IPS DF 6.9 (cell line): ENCODE measurements at regions not wholly inside any gene's neighbourhood (a gene's known extent, or its start where the extent isn't known, plus 50 kb on each side); places are given as distances from the start of the nearest gene placed in this dataset.
"Not testable (repeated sequence)": the region's sequence is repeated elsewhere in the genome, so short reads cannot be mapped to it uniquely, and the experiment has no call there.

Experiments
- DNase-seq: peaks from one replicate; pipeline ENCODE4 v3.0.0-alpha.2; 2013; ENCODE audit warnings: low read depth, low spot score
- H3K27ac ChIP-seq: one replicate; pipeline ENCODE4 v1.5.1; 2013; ENCODE audit warnings: low read length, control low read depth
- H3K27me3 ChIP-seq: 2 replicates; pipeline ENCODE4 v1.6.1; 2013; ENCODE audit warnings: mild to moderate bottlenecking, low read length; ENCODE audit not compliant: control insufficient read depth, insufficient read depth
- H3K36me3 ChIP-seq: 2 replicates; pipeline ENCODE4 v1.6.1; 2013; ENCODE audit warnings: low read length; ENCODE audit not compliant: control insufficient read depth, insufficient read depth
- H3K4me1 ChIP-seq: 2 replicates; pipeline ENCODE4 v1.6.1; 2013; ENCODE audit warnings: low read length; ENCODE audit not compliant: control insufficient read depth, insufficient read depth
- H3K4me3 ChIP-seq: 2 replicates; pipeline ENCODE4 v1.5.1; 2013; ENCODE audit warnings: mild to moderate bottlenecking, low read length
- H3K9me3 ChIP-seq: 2 replicates; pipeline ENCODE4 v1.6.1; 2013; ENCODE audit warnings: low read length, inconsistent platforms; ENCODE audit not compliant: control insufficient read depth, insufficient read depth
- WGBS: extraction: QIAGEN DNeasy Blood & Tissue Kit; methylation state at CpG from one replicate; pipeline ENCODE4 v1.1.7; 2013; ENCODE audit warnings: mixed read lengths, missing lambda C conversion rate; ENCODE audit not compliant: insufficient read length, insufficient coverage; 5-methylcytosine and 5-hydroxymethylcytosine counted together

GRCh38 chr7:113321201-113321600, 202.8 kb upstream of the SMIM30 start:
- no peak overlapping the region for H3K27ac ChIP-seq
- DNase-seq = no peak
- H3K4me1 ChIP-seq = no peaks in the 10 kb centered on the region
- H3K36me3 ChIP-seq = no peaks in the 10 kb centered on the region
- no peaks in the 10 kb centered on the region for H3K9me3 ChIP-seq
- no peak overlapping the region for H3K4me3 ChIP-seq
- no CpG with 5 or more reads among the region's 2 CpGs for WGBS
- H3K27me3 ChIP-seq = no peaks in the 10 kb centered on the region

GRCh38 chr7:113320419-113320818, 202.1 kb upstream of the SMIM30 start:
- no peak overlapping the region for H3K4me3 ChIP-seq
- H3K36me3 ChIP-seq = no peaks in the 10 kb centered on the region
- DNase-seq = no peak
- H3K9me3 ChIP-seq = no peaks in the 10 kb centered on the region
- no peaks in the 10 kb centered on the region for H3K4me1 ChIP-seq
- no CpG with 5 or more reads among the region's 4 CpGs for WGBS
- H3K27me3 ChIP-seq = no peaks in the 10 kb centered on the region
- H3K27ac ChIP-seq = no peak overlapping the region

- no peak for DNase-seq
- WGBS = no CpG with 5 or more reads among the region's 2 CpGs
- no peak overlapping the region for H3K27ac ChIP-seq
- H3K4me3 ChIP-seq = no peak overlapping the region
- H3K36me3 ChIP-seq = no peaks in the 10 kb centered on the region
- H3K4me1 ChIP-seq = no peaks in the 10 kb centered on the region
- no peaks in the 10 kb centered on the region for H3K27me3 ChIP-seq
- H3K9me3 ChIP-seq = no peaks in the 10 kb centered on the region
Observed at GRCh38 chr7:113314594-113314993, 196.2 kb upstream of the SMIM30 start.

- no peak for DNase-seq
- no peaks in the 10 kb centered on the region for H3K27me3 ChIP-seq
- no CpG with 5 or more reads among the region's 2 CpGs for WGBS
- H3K36me3 ChIP-seq = no peaks in the 10 kb centered on the region
- H3K27ac ChIP-seq = no peak overlapping the region
- H3K9me3 ChIP-seq = no peaks in the 10 kb centered on the region
- H3K4me3 ChIP-seq = no peak overlapping the region
- H3K4me1 ChIP-seq = no peaks in the 10 kb centered on the region
Observed at GRCh38 chr7:113308399-113308798, 190.0 kb upstream of the SMIM30 start.

- no peak for DNase-seq
- no peaks in the 10 kb centered on the region for H3K36me3 ChIP-seq
- no peaks in the 10 kb centered on the region for H3K4me1 ChIP-seq
- no peaks in the 10 kb centered on the region for H3K27me3 ChIP-seq
- H3K9me3 ChIP-seq = no peaks in the 10 kb centered on the region
- H3K27ac ChIP-seq = no peak overlapping the region
- WGBS = no CpG with 5 or more reads among the region's 2 CpGs
- no peak overlapping the region for H3K4me3 ChIP-seq
Observed at GRCh38 chr7:113307147-113307546, 188.8 kb upstream of the SMIM30 start.

- DNase-seq = no peak
- WGBS = no CpG with 5 or more reads among the region's 2 CpGs
- no peaks in the 10 kb centered on the region for H3K4me1 ChIP-seq
- no peaks in the 10 kb centered on the region for H3K9me3 ChIP-seq
- H3K27me3 ChIP-seq = no peaks in the 10 kb centered on the region
- H3K4me3 ChIP-seq = no peak overlapping the region
- no peaks in the 10 kb centered on the region for H3K36me3 ChIP-seq
- H3K27ac ChIP-seq = no peak overlapping the region
Observed at GRCh38 chr7:113306302-113306701, 187.9 kb upstream of the SMIM30 start.

- H3K4me3 ChIP-seq = no peak overlapping the region
- H3K36me3 ChIP-seq = no peaks in the 10 kb centered on the region
- H3K27ac ChIP-seq = no peak overlapping the region
- H3K27me3 ChIP-seq = no peaks in the 10 kb centered on the region
- H3K4me1 ChIP-seq = no peaks in the 10 kb centered on the region
- no peak for DNase-seq
- H3K9me3 ChIP-seq = no peaks in the 10 kb centered on the region
Observed at GRCh38 chr7:113304104-113304503, 185.8 kb upstream of the SMIM30 start.

- H3K9me3 ChIP-seq, DNase-seq, H3K4me1 ChIP-seq, H3K27ac ChIP-seq, H3K27me3 ChIP-seq, H3K4me3 ChIP-seq, H3K36me3 ChIP-seq: not testable (repeated sequence)
Observed at GRCh38 chr7:113303388-113303787, 185.0 kb upstream of the SMIM30 start.

- Histone ChIP-seq H3K27ac (no peak overlapping the region), H3K4me1 (no peaks in the 10 kb centered on the region), H3K36me3 (no peaks in the 10 kb centered on the region), H3K27me3 (no peaks in the 10 kb centered on the region), H3K4me3 (no peak overlapping the region), H3K9me3 (no peaks in the 10 kb centered on the region)
- no peak for DNase-seq
- WGBS = no CpG with 5 or more reads among the region's 1 CpG
Observed at GRCh38 chr7:113301983-113302382, 183.6 kb upstream of the SMIM30 start.

- Histone ChIP-seq H3K36me3 (no peaks in the 10 kb centered on the region), H3K27ac (no peak overlapping the region), H3K4me3 (no peak overlapping the region), H3K27me3 (no peaks in the 10 kb centered on the region), H3K9me3 (no peaks in the 10 kb centered on the region), H3K4me1 (no peaks in the 10 kb centered on the region)
- DNase-seq = no peak
- WGBS = no CpG with 5 or more reads among the region's 3 CpGs
Observed at GRCh38 chr7:113301141-113301540, 182.8 kb upstream of the SMIM30 start.

- H3K4me1 ChIP-seq = no peaks in the 10 kb centered on the region
- no peaks in the 10 kb centered on the region for H3K27me3 ChIP-seq
- no peak overlapping the region for H3K4me3 ChIP-seq
- no peaks in the 10 kb centered on the region for H3K9me3 ChIP-seq
- no peaks in the 10 kb centered on the region for H3K36me3 ChIP-seq
- H3K27ac ChIP-seq = no peak overlapping the region
- DNase-seq = no peak
Observed at GRCh38 chr7:113299748-113300147, 181.4 kb upstream of the SMIM30 start.

GRCh38 chr7:113298501-113298900, 180.1 kb upstream of the SMIM30 start:
- Histone ChIP-seq H3K9me3 (no peaks in the 10 kb centered on the region), H3K4me1 (no peaks in the 10 kb centered on the region), H3K36me3 (no peaks in the 10 kb centered on the region), H3K27me3 (no peaks in the 10 kb centered on the region), H3K4me3 (no peak overlapping the region), H3K27ac (no peak overlapping the region)
- no peak for DNase-seq
